Nephron progenitor cell (in vitro differentiated cells): ENCODE measurements at regions not wholly inside any gene's neighbourhood (a gene's known extent, or its start where the extent isn't known, plus 50 kb on each side); places are given as distances from the start of the nearest gene placed in this dataset.

ENCODE experiments used
- DNase-seq: peaks from one replicate; pipeline ENCODE4 v3.0.0; 2021
- H3K27ac Mint-ChIP-seq: 2 replicates; pipeline ENCODE4 v1.8.0; 2021; ENCODE audit warnings: mild to moderate bottlenecking, moderate library complexity, mixed read lengths
- H3K27me3 Mint-ChIP-seq: 2 replicates; pipeline ENCODE4 v1.8.0; 2021; ENCODE audit warnings: mild to moderate bottlenecking, low read depth, mixed read lengths; ENCODE audit not compliant: poor library complexity
- H3K36me3 Mint-ChIP-seq: 2 replicates; pipeline ENCODE4 v1.8.0; 2021; ENCODE audit warnings: low read depth, mixed read lengths
- H3K4me1 Mint-ChIP-seq: 2 replicates; pipeline ENCODE4 v1.8.0; 2021; ENCODE audit warnings: mixed read lengths
- H3K4me3 Mint-ChIP-seq: 2 replicates; pipeline ENCODE4 v1.8.0; 2021; ENCODE audit warnings: mild to moderate bottlenecking, moderate library complexity, mixed read lengths
- H3K9me3 Mint-ChIP-seq: 2 replicates; pipeline ENCODE4 v1.8.0; 2021; ENCODE audit warnings: mild to moderate bottlenecking, moderate library complexity, mixed read lengths
- CTCF ChIP-seq: fragments of 200-600 bp; sonication (generic); IDR thresholded peaks from 2 replicates; pipeline ENCODE4 v1.5.0; 2021; ENCODE audit warnings: antibody characterized with exemption

GRCh38 chr12:59517522-59517921, 78.3 kb upstream of the SLC16A7 start:
- Mint-ChIP-seq H3K36me3 (no peaks in the 10 kb centered on the region), H3K27ac (no peak overlapping the region), H3K27me3 (no peaks in the 10 kb centered on the region), H3K9me3 (no peaks in the 10 kb centered on the region), H3K4me1 (no peaks in the 10 kb centered on the region), H3K4me3 (no peak overlapping the region)
- DNase-seq: no peak
- TF ChIP-seq CTCF: no peak

GRCh38 chr12:59500915-59501314, 94.9 kb upstream of the SLC16A7 start:
- Mint-ChIP-seq H3K4me3 (no peak overlapping the region), H3K9me3 (no peaks in the 10 kb centered on the region), H3K36me3 (no peaks in the 10 kb centered on the region), H3K4me1 (no peaks in the 10 kb centered on the region), H3K27ac (no peak overlapping the region), H3K27me3 (no peaks in the 10 kb centered on the region)
- no peak for DNase-seq
- no peak for TF ChIP-seq CTCF

- Mint-ChIP-seq H3K4me1 (no peaks in the 10 kb centered on the region), H3K27me3 (no peaks in the 10 kb centered on the region), H3K4me3 (no peak overlapping the region), H3K9me3 (no peaks in the 10 kb centered on the region), H3K27ac (no peak overlapping the region), H3K36me3 (no peaks in the 10 kb centered on the region)
- no peak for DNase-seq
- TF ChIP-seq CTCF: no peak
Observed at GRCh38 chr12:59500335-59500734, 95.5 kb upstream of the SLC16A7 start.

GRCh38 chr12:59499774-59500173, 96.1 kb upstream of the SLC16A7 start:
- DNase-seq: no peak
- H3K27me3 Mint-ChIP-seq: no peaks in the 10 kb centered on the region
- no peak overlapping the region for H3K27ac Mint-ChIP-seq
- H3K36me3 Mint-ChIP-seq: no peaks in the 10 kb centered on the region
- H3K9me3 Mint-ChIP-seq: no peaks in the 10 kb centered on the region
- no peaks in the 10 kb centered on the region for H3K4me1 Mint-ChIP-seq
- H3K4me3 Mint-ChIP-seq: no peak overlapping the region
- TF ChIP-seq CTCF: no peak

- no peak for TF ChIP-seq CTCF
- H3K27me3 Mint-ChIP-seq: no peaks in the 10 kb centered on the region
- no peaks in the 10 kb centered on the region for H3K9me3 Mint-ChIP-seq
- DNase-seq: no peak
- H3K4me3 Mint-ChIP-seq: no peak overlapping the region
- no peaks in the 10 kb centered on the region for H3K4me1 Mint-ChIP-seq
- no peaks in the 10 kb centered on the region for H3K36me3 Mint-ChIP-seq
- H3K27ac Mint-ChIP-seq: no peak overlapping the region
Observed at GRCh38 chr12:59494617-59495016, 101.2 kb upstream of the SLC16A7 start.

- Mint-ChIP-seq H3K36me3 (no peaks in the 10 kb centered on the region), H3K27ac (no peak overlapping the region), H3K4me1 (no peaks in the 10 kb centered on the region), H3K4me3 (no peak overlapping the region), H3K27me3 (peaks cover 3% of the 10 kb centered on the region), H3K9me3 (no peaks in the 10 kb centered on the region)
- TF ChIP-seq CTCF: no peak
- DNase-seq: no peak
Observed at GRCh38 chr12:59491877-59492276, 104.0 kb upstream of the SLC16A7 start.
